Natural killer cell (primary cell): ENCODE measurements at regions not wholly inside any gene's neighbourhood (a gene's known extent, or its start where the extent isn't known, plus 50 kb on each side); places are given as distances from the start of the nearest gene placed in this dataset.

Experiments used
- ATAC-seq, 3 donors: fragments of 150-1000 bp in 2 of 3; fragments of 200-7000 bp in 1 of 3; cut with Tn5 transposase; 1 replicate in 1 of 3; 2 replicates in 2 of 3; pipeline ENCODE4 v1.10.0; 2021; ENCODE audit warnings: mild to moderate bottlenecking in 2 of 3, moderate library complexity in 2 of 3
- DNase-seq, 2 donors: peaks; one replicate each; pipeline versions ENCODE4 v3.0.0 to v3.0.0-alpha.2; 2013 to 2021; ENCODE audit warnings: mixed read lengths in 1 of 2
- H3K27ac ChIP-seq: one replicate; pipeline ENCODE4 v1.5.1; 2013; ENCODE audit warnings: mild to moderate bottlenecking, low read length
- H3K27me3 ChIP-seq: one replicate; pipeline ENCODE4 v1.6.1; 2013; ENCODE audit warnings: low read length; ENCODE audit not compliant: control insufficient read depth, insufficient read depth
- H3K36me3 ChIP-seq: one replicate; pipeline ENCODE4 v1.6.1; 2013; ENCODE audit warnings: low read length; ENCODE audit not compliant: control insufficient read depth, insufficient read depth
- H3K4me1 ChIP-seq: one replicate; pipeline ENCODE4 v1.6.1; 2013; ENCODE audit warnings: low read length; ENCODE audit not compliant: control insufficient read depth, insufficient read depth
- H3K4me3 ChIP-seq: one replicate; pipeline ENCODE4 v1.5.1; 2013; ENCODE audit warnings: low read length
- H3K9me3 ChIP-seq: one replicate; pipeline ENCODE4 v1.6.1; 2013; ENCODE audit warnings: low read length; ENCODE audit not compliant: control insufficient read depth, insufficient read depth
- H3K27ac Mint-ChIP-seq, 2 donors: one replicate each; pipeline ENCODE4 v1.8.0; 2022; ENCODE audit warnings: mild to moderate bottlenecking in 2 of 2, mixed read lengths in 2 of 2, moderate library complexity in 1 of 2
- H3K27me3 Mint-ChIP-seq, 2 donors: one replicate each; pipeline ENCODE4 v1.8.0; 2022; ENCODE audit warnings: low read depth in 2 of 2, mixed read lengths in 2 of 2
- H3K36me3 Mint-ChIP-seq: one replicate; pipeline ENCODE4 v1.8.0; 2022; ENCODE audit warnings: mixed read lengths
- H3K4me1 Mint-ChIP-seq, 2 donors: one replicate each; pipeline ENCODE4 v1.8.0; 2022; ENCODE audit warnings: mixed read lengths in 2 of 2
- H3K4me3 Mint-ChIP-seq: one replicate; pipeline ENCODE4 v1.8.0; 2022; ENCODE audit warnings: mild to moderate bottlenecking, moderate library complexity, mixed read lengths
- H3K9me3 Mint-ChIP-seq, 2 donors: one replicate each; pipeline ENCODE4 v1.8.0; 2022; ENCODE audit warnings: mixed read lengths in 2 of 2
- WGBS: methylation state at CpG from one replicate; pipeline ENCODE4 v1.1.7; 2013; ENCODE audit warnings: missing lambda C conversion rate; ENCODE audit not compliant: insufficient coverage; 5-methylcytosine and 5-hydroxymethylcytosine counted together
- intact Hi-C: fragments of 100-400 bp; cut with micrococcal nuclease; formaldehyde crosslinking; loops from one replicate; pipeline ENCODE4 v1.14.2; 2022
- TF ChIP-seq, protein P1 (sequence below): fragments of 200-600 bp; IDR thresholded peaks from one replicate; pipeline ENCODE4 v1.8.0; 2022; ENCODE audit warnings: antibody characterized with exemption

DNA sequence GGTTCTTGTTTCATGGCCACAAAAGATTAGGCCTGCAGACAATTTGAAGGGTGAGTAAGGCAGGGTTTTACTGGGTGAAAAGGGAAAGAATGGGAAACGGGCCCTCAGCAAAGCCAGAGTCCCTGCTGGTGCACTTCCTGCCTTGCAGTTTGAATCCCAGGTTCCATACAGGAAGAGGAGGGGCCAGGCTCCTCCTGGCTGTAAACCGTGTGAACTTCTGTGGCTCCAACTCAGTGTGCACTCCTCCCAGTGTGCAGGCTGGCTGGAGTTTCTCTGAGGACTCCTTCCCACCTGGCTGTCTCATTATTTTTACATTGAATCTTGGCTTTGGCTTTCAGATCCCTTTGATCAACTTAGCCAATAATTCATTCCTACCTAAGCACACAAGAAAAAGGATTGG, 367.1 kb upstream of the KLF4 start:
- DNase-seq (no peak), ATAC-seq (no peak)
- Histone ChIP-seq H3K27me3 (no peaks in the 10 kb centered on the region), H3K4me3 (no peak overlapping the region), H3K9me3 (peaks cover 7% of the 10 kb centered on the region), H3K4me1 (no peaks in the 10 kb centered on the region), H3K27ac (no peak overlapping the region), H3K36me3 (no peaks in the 10 kb centered on the region)
- intact Hi-C loops = no loop called here
- H3K9me3 Mint-ChIP-seq = no peaks in the 10 kb centered on the region
- no peaks in the 10 kb centered on the region for H3K4me1 Mint-ChIP-seq
- 74% methylated on average over 2 of the region's 2 CpGs for WGBS
- no peaks in the 10 kb centered on the region for H3K27me3 Mint-ChIP-seq
- no peak overlapping the region for H3K27ac Mint-ChIP-seq
- H3K36me3 Mint-ChIP-seq = no peaks in the 10 kb centered on the region
- TF ChIP-seq, protein P1, sequence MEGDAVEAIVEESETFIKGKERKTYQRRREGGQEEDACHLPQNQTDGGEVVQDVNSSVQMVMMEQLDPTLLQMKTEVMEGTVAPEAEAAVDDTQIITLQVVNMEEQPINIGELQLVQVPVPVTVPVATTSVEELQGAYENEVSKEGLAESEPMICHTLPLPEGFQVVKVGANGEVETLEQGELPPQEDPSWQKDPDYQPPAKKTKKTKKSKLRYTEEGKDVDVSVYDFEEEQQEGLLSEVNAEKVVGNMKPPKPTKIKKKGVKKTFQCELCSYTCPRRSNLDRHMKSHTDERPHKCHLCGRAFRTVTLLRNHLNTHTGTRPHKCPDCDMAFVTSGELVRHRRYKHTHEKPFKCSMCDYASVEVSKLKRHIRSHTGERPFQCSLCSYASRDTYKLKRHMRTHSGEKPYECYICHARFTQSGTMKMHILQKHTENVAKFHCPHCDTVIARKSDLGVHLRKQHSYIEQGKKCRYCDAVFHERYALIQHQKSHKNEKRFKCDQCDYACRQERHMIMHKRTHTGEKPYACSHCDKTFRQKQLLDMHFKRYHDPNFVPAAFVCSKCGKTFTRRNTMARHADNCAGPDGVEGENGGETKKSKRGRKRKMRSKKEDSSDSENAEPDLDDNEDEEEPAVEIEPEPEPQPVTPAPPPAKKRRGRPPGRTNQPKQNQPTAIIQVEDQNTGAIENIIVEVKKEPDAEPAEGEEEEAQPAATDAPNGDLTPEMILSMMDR = no peak
- H3K4me3 Mint-ChIP-seq = no peak overlapping the region

DNA sequence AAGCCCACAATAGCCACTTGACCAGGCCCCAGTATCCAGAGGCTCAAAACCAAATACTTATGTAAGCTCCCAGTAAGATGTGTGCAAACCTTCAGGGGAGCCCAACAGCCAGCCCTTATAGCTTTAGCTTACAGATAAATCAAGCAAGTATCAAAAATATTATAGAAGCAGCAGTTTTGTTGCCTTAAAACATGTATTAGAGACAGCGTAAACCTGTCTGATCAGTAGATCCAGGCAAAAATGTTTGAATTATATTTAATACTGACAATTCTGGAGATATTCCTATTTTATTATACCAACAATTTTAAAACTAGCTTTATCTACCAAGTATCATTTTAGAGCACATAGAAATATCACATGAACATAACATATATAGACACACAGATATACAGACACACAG, 365.6 kb upstream of the KLF4 start:
- no peaks in the 10 kb centered on the region for H3K36me3 Mint-ChIP-seq
- Histone ChIP-seq H3K4me1 (no peaks in the 10 kb centered on the region), H3K4me3 (no peak overlapping the region), H3K27ac (no peak overlapping the region), H3K27me3 (no peaks in the 10 kb centered on the region), H3K9me3 (peaks cover 7% of the 10 kb centered on the region), H3K36me3 (no peaks in the 10 kb centered on the region)
- H3K27me3 Mint-ChIP-seq = no peaks in the 10 kb centered on the region
- DNase-seq = no peak
- TF ChIP-seq, protein P1 = no peak
- no peak overlapping the region for H3K27ac Mint-ChIP-seq
- H3K4me1 Mint-ChIP-seq = no peaks in the 10 kb centered on the region
- intact Hi-C loops = no loop called here
- no peak overlapping the region for H3K4me3 Mint-ChIP-seq
- WGBS = no CpG with 5 or more reads among the region's 1 CpG
- H3K9me3 Mint-ChIP-seq = no peaks in the 10 kb centered on the region
- ATAC-seq = no peak

DNA sequence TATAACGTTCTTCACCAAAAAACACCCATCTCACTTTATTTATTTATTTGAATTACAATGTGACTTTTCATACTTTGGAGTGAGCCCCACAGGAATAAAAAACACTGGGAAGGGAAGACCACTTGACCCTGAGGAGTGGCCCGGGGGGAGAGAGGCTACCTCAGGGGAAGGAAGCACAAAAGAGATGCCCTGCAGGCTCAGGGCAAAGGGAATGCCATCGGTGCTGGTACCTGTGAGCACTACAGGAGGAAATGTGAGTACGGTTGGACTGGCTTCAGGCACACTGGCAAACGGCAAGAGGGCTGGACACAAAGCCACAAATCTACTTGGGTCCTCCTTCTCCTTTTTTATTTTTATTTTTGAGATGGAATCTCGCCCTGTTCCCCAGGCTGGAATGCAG, 363.9 kb upstream of the KLF4 start:
- no peaks in the 10 kb centered on the region for H3K27me3 Mint-ChIP-seq

DNA sequence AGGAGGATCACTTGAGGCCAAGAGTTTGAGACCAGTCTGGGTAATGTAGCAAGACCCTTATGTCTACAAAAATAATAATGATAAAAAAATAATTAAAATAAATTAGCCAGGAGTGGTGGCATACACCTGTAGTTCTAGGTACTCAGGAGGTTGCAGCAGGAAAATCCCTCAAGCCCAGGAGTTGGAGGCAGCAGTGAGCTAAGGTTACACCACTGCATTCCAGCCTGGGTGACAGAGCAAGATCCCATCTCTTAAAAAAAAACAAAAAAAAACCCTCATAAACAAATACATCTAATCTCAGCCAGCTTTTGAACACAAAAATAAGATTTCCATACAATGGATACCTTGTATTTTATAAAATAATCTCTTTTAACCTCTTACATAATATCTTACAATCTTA, 363.3 kb upstream of the KLF4 start:
- TF ChIP-seq, protein P1 = no peak
- H3K27ac ChIP-seq = no peak overlapping the region
- no peaks in the 10 kb centered on the region for H3K4me1 ChIP-seq
- H3K9me3 Mint-ChIP-seq = no peaks in the 10 kb centered on the region
- H3K9me3 ChIP-seq = peaks cover 7% of the 10 kb centered on the region
- H3K27me3 ChIP-seq = no peaks in the 10 kb centered on the region
- H3K4me3 ChIP-seq = no peak overlapping the region
- DNase-seq = no peak
- H3K27me3 Mint-ChIP-seq = no peaks in the 10 kb centered on the region
- no peaks in the 10 kb centered on the region for H3K4me1 Mint-ChIP-seq
- no peak overlapping the region for H3K4me3 Mint-ChIP-seq
- H3K36me3 ChIP-seq = no peaks in the 10 kb centered on the region
- ATAC-seq = no peak
- no peak overlapping the region for H3K27ac Mint-ChIP-seq
- intact Hi-C loops = no loop called here
- no peaks in the 10 kb centered on the region for H3K36me3 Mint-ChIP-seq

More for the DNA sequence above, 363.9 kb upstream of the KLF4 start:
- Histone ChIP-seq H3K27ac (no peak overlapping the region), H3K36me3 (no peaks in the 10 kb centered on the region), H3K9me3 (peaks cover 7% of the 10 kb centered on the region), H3K27me3 (no peaks in the 10 kb centered on the region), H3K4me1 (no peaks in the 10 kb centered on the region), H3K4me3 (no peak overlapping the region)
- Mint-ChIP-seq H3K36me3 (no peaks in the 10 kb centered on the region), H3K27ac (no peak overlapping the region), H3K4me3 (no peak overlapping the region), H3K4me1 (no peaks in the 10 kb centered on the region), H3K9me3 (no peaks in the 10 kb centered on the region)
- intact Hi-C loops = no loop called here
- 84% methylated on average over 5 of the region's 6 CpGs for WGBS
- no peak for ATAC-seq
- TF ChIP-seq, protein P1 = no peak
- no peak for DNase-seq
